Activated CD4-positive, alpha-beta T cell treated with anti-CD3 and anti-CD28 coated beads, Interleukin-2, amount 50 U/mL, for 16 hours (primary cell): ENCODE measurements at regions not wholly inside any gene's neighbourhood (a gene's known extent, or its start where the extent isn't known, plus 50 kb on each side); places are given as distances from the start of the nearest gene placed in this dataset.
"Not testable (repeated sequence)": the region's sequence is repeated elsewhere in the genome, so short reads cannot be mapped to it uniquely, and the experiment has no call there.

Source experiments
- DNase-seq: peaks from one replicate; pipeline ENCODE4 v3.0.0-alpha.2; 2020

- DNase-seq: no peak
Observed at GRCh38 chr1:208349694-208350330, 105.6 kb upstream of the PLXNA2 start.

GRCh38 chr1:208350815-208351214 lies 106.6 kb upstream of the PLXNA2 start:
- DNase-seq: no peak

- no peak for DNase-seq
Observed at GRCh38 chr1:208351838-208352237, 107.7 kb upstream of the PLXNA2 start.

GRCh38 chr1:208353797-208354196 lies 109.6 kb upstream of the PLXNA2 start:
- not testable (repeated sequence) for DNase-seq

- no peak for DNase-seq
Observed at GRCh38 chr1:208357644-208358507, 113.7 kb upstream of the PLXNA2 start.

GRCh38 chr1:208358651-208359050 lies 114.5 kb upstream of the PLXNA2 start:
- no peak for DNase-seq

- DNase-seq: no peak
Observed at GRCh38 chr1:208362011-208362410, 117.8 kb upstream of the PLXNA2 start.

- DNase-seq: no peak
Observed at GRCh38 chr1:208366559-208366958, 122.4 kb upstream of the PLXNA2 start.

GRCh38 chr1:208369045-208369444 lies 124.9 kb upstream of the PLXNA2 start:
- no peak for DNase-seq

GRCh38 chr1:208369658-208370057 lies 125.5 kb upstream of the PLXNA2 start:
- DNase-seq: no peak

- DNase-seq: no peak
Observed at GRCh38 chr1:208374391-208374941, 130.3 kb upstream of the PLXNA2 start.

GRCh38 chr1:208381481-208381880 lies 137.3 kb upstream of the PLXNA2 start:
- no peak for DNase-seq

GRCh38 chr1:208387908-208388811 lies 144.0 kb upstream of the PLXNA2 start:
- DNase-seq: no peak

- no peak for DNase-seq
Observed at GRCh38 chr1:208393416-208393815, 149.2 kb upstream of the PLXNA2 start.

- no peak for DNase-seq
Observed at GRCh38 chr1:208393826-208394225, 149.6 kb upstream of the PLXNA2 start.

- no peak for DNase-seq
Observed at GRCh38 chr1:208397286-208397685, 153.1 kb upstream of the PLXNA2 start.

- no peak for DNase-seq
Observed at GRCh38 chr1:208405014-208405413, 160.8 kb upstream of the PLXNA2 start.

- no peak for DNase-seq
Observed at GRCh38 chr1:208409176-208409575, 165.0 kb upstream of the PLXNA2 start.

GRCh38 chr1:208410409-208410808 lies 166.2 kb upstream of the PLXNA2 start:
- no peak for DNase-seq

- DNase-seq: no peak
Observed at GRCh38 chr1:208413006-208413405, 168.8 kb upstream of the PLXNA2 start.

GRCh38 chr1:208418667-208419066 lies 174.5 kb upstream of the PLXNA2 start:
- no peak for DNase-seq

- DNase-seq: no peak
Observed at GRCh38 chr1:208419746-208420420, 175.7 kb upstream of the PLXNA2 start.
